ENCODE measurements at regions not wholly inside any gene's neighbourhood (a gene's known extent, or its start where the extent isn't known, plus 50 kb on each side); places are given as distances from the start of the nearest gene placed in this dataset.

DNA sequence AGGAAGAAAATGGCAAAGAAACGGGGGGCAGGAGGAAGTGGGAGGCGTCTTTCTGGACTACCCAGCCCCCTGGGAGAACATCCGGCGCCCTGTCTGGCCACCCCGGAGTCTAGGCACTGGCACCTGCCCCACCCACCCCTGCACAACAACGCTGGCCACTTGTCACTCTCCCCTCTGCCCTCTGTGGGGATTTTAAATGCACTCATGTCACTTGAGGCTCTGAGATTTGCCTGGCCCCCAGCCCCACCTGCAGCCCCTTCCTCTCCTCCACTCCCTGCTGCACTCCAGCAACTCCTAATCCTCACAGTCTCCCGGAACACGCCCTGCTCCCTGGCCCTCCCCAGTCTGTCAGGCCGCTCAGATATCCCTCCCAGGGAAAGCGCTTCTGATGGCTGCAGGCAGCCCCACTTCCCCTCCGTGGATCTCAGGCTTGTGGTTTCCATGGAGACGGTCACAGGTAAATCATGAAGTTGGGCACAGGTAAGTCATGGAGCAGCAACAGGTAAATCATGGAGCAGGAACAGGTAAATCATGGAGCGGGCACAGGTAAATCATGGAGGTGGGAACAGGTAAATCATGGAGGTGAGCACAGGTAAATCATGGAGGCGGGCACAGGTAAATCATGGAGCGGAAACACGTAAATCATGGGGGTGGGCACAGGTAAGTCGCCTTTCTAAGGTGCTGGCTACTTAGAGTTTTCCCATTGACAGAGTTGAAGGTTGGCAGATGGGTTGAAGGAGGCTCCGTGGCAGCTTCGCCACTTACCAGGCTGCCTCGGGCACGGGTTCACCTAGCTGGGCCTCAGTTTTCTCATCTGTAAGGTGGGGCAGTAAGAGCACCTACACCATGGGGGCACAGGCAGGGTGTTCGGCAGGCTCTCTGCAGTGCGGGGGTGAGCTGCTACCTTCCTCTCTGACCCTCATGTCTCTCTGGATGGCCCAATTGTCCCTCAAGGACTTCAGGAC is 79.0 kb upstream of the SHISAL1 start:
- TF ChIP-seq, protein P1, sequence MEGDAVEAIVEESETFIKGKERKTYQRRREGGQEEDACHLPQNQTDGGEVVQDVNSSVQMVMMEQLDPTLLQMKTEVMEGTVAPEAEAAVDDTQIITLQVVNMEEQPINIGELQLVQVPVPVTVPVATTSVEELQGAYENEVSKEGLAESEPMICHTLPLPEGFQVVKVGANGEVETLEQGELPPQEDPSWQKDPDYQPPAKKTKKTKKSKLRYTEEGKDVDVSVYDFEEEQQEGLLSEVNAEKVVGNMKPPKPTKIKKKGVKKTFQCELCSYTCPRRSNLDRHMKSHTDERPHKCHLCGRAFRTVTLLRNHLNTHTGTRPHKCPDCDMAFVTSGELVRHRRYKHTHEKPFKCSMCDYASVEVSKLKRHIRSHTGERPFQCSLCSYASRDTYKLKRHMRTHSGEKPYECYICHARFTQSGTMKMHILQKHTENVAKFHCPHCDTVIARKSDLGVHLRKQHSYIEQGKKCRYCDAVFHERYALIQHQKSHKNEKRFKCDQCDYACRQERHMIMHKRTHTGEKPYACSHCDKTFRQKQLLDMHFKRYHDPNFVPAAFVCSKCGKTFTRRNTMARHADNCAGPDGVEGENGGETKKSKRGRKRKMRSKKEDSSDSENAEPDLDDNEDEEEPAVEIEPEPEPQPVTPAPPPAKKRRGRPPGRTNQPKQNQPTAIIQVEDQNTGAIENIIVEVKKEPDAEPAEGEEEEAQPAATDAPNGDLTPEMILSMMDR (conservative IDR thresholded peaks at IDR 0.05; ENCODE audit: low read depth) = no peak
- CTCF ChIA-PET = no interaction called here
- H3K27ac ChIP-seq = no peak overlapping the region
- POLR2A ChIA-PET (ENCODE audit: low non-redundant PET) = no interaction called here
- DNase-seq (ENCODE audit: low spot score) = no peak

DNA sequence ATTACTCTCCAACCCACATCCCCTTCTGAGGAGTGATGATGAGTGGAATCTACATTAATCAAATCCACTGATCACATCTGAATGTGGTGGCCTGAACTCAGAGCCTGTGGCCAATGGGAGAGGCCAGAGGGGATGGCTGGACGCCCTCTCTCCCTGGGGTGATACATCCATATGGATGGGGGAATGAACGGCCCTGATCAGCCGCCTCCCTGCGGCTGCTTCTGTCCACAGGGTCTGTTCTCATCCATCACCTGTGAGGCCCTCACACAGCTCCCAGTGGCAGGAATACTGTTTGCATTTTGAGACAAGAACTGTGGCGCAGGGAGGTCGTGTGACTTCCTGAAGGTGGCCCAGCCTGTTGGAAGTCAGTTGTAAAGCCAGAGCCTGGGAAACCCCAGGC is 78.3 kb upstream of the SHISAL1 start:
- ChIA-PET CTCF (no interaction called here), POLR2A (ENCODE audit: low non-redundant PET) (no interaction called here)
- no peak overlapping the region for H3K27ac ChIP-seq
- DNase-seq (ENCODE audit: low spot score) = no peak
- TF ChIP-seq, protein P1 (conservative IDR thresholded peaks at IDR 0.05; ENCODE audit: low read depth) = no peak

DNA sequence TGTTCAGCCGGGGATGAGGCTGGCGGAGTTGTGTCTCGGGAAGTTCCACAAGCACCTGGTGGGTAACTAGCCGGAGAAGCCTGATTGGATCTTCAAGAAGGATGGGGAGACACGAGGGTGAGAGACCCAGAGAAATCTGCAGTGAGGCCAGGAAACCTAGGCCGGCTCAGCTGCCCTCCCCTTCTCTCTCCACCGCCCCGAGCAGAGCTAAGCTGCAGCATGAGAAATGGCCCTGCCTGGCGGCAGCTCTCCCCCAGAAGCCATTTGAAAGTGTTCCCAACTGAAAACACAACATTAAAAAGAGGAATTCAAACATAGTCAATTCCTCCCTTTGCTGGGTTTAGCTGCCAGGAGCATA is 77.8 kb upstream of the SHISAL1 start:
- CTCF ChIA-PET = no interaction called here
- no peak overlapping the region for H3K27ac ChIP-seq
- DNase-seq (ENCODE audit: low spot score) = no peak
- TF ChIP-seq, protein P1 (conservative IDR thresholded peaks at IDR 0.05; ENCODE audit: low read depth) = no peak
- POLR2A ChIA-PET (ENCODE audit: low non-redundant PET) = no interaction called here

DNA sequence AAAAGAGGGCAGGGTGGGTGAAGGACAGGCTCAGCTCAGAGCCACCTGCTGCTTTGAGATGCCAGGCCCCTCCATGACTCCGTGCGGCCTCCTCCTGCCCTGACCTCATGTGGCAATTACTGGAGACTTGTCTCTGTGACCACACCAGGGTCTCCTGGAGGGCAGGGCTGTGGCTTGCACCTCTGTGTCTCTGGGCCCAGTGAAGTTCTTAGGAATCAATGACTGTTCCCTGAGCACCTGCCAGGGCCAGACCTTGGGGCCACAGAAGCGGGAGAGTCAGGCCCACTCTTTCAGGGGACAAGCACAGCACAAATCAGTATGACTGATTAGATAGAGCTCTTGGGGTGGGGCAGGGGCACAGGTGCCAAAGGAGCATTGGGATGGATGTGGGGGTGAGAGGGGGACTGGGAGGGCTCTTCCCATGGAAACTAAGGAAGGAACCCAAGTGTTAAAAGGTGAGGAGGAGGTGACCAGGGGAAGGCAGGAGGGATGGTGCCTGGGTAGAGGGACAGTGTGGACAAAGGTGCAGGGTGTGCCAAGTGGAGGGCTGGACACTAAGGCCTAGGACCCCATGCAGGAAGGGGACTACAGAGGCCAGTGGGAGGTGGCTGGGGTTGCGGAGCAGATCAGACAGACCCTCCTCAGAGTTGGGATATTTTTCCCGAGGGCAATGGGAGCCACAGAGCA is 77.3 kb upstream of the SHISAL1 start:
- ChIA-PET CTCF (no interaction called here), POLR2A (ENCODE audit: low non-redundant PET) (interaction anchor here (0.6 kb wide), 1 partner anchor 1148 kb away, joined by 3 read pairs; no protein-coding TSS in a partner anchor)
- TF ChIP-seq, protein P1 (conservative IDR thresholded peaks at IDR 0.05; ENCODE audit: low read depth) = no peak
- H3K27ac ChIP-seq = no peak overlapping the region
- DNase-seq (ENCODE audit: low spot score) = no peak

DNA sequence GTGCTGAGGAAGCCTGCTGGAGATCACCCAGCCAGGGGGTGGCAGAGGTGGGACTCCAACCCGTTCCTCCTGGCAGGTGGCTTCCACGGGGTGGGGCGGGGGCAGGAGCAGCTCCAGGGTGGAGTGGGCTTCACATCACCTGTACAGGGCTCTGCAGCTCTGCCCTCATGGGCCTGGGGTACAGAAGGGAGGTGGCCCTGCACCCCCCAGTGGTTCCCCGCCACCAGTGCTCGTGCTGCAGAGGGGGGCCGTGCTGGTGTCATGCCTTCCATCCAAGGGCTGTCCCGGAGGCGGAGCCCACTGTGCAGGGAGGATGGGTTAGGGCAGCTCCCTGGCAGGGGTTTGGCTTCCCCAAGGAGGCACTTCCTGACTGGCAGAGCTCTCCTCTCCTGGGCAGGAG is 76.4 kb upstream of the SHISAL1 start:
- no peak for DNase-seq (ENCODE audit: low spot score)
- ChIA-PET CTCF (no interaction called here), POLR2A (ENCODE audit: low non-redundant PET) (no interaction called here)
- no peak overlapping the region for H3K27ac ChIP-seq
- TF ChIP-seq, protein P1 (conservative IDR thresholded peaks at IDR 0.05; ENCODE audit: low read depth) = no peak

DNA sequence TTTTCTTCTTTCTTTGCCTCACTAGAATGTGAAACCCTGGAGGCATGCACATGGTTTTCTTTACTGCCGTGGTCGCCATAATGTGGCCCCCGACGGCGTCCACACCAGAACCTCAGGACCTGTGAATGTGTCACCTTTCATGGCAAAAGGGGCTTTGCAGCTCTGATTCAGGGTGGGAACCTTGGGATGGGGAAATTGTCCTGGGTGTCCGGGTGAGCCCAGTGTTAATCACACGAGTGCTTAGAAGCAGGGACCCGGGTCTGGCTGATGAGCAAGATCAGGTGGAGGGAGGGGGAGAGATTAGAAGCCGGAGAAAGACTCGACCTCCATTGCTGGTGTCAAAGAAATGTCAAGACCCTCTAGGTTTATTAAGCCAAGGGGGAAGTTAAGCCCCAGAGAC is 74.7 kb upstream of the SHISAL1 start:
- TF ChIP-seq, protein P1 (conservative IDR thresholded peaks at IDR 0.05; ENCODE audit: low read depth) = no peak
- CTCF ChIA-PET = no interaction called here
- no peak for DNase-seq (ENCODE audit: low spot score)
- H3K27ac ChIP-seq = no peak overlapping the region
- POLR2A ChIA-PET (ENCODE audit: low non-redundant PET) = no interaction called here

All from RWPE1 (cell line).